ENCODE measurements at regions not wholly inside any gene's neighbourhood (a gene's known extent, or its start where the extent isn't known, plus 50 kb on each side); places are given as distances from the start of the nearest gene placed in this dataset.
A peak's percentile ranks its signal among the peaks of the same experiment; 100 is the strongest.

DNA sequence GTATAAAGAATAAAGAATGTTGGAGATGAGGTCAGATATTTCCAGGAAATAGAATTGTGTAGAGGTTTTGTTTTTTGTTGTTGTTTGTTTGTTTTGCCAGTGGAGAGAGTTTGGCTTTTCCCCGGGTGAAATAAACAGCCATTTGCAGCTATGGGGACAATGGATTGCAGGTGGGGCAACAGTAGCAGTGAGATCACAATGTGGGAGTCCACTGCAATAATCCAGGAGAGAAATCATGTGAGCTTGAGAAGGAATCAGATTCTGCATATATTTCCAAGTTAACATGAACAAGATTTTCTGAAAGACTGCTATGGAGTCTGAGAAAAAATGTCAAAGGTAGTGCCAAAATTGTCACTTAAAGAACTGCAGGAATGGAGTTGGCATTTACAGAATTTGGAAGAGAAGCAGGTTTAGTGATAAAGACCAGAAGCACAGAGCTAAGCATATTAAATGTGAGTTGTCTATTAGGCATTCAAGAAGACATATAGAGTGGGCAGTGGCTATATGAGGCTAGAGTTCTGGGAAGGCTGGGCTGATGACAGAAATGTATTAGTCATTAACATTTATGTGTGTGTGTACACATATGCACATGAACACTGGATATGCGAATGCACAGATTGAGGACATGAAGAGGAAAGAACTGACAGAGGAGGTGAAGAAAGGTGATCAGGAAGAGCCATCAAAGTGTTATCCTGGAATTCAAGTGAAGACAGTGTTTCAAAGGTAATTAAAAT lies 729.6 kb upstream of the PTBP2 start:
- ATAC-seq (no peak), DNase-seq (ENCODE audit: low spot score) (no peak)
- intact Hi-C loops (cut with DNase I), result no loop called here

DNA sequence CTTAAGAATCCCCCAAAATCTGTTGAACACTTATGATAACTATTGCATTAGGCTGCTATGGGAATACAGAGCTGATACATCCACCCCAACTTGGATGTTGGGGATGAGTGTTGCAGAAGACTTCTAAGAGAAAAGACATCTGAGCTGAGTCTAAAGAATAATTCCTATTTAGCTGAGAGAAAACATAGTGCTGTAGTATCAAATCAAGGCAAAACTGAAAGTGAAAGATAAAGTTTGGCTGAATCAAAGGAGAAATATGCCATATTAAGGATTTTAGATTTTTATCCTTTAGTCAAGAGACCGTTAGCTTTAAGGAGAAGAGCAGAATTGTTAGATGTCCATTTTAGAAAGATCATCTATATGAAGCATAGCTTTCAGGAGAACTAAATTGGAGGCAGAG lies 726.9 kb upstream of the PTBP2 start:
- DNase-seq (ENCODE audit: low spot score) (no peak), ATAC-seq (no peak)
- intact Hi-C loops (cut with DNase I), result no loop called here

DNA sequence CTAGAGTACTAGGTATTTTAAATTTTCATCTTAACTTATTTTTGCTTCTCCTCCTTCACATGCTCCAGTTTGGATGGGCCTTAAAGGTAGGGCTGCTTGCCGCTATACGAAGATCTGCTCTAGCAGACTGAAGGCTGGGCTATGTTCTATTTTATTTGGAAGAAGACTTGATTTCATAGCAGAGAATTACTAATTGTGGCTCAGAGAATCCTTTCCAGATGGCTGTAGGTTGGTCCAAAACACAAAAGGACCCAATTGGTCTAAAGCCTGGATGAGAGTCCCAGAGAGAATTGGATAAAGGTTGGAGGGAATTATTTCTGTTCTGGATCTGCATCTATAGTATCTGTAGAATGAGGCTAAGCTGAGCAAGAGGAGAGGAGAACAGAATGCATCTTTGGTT lies 719.4 kb upstream of the PTBP2 start:
- no peak for DNase-seq (ENCODE audit: low spot score)
- intact Hi-C loops (cut with DNase I), result no loop called here
- no peak for ATAC-seq

DNA sequence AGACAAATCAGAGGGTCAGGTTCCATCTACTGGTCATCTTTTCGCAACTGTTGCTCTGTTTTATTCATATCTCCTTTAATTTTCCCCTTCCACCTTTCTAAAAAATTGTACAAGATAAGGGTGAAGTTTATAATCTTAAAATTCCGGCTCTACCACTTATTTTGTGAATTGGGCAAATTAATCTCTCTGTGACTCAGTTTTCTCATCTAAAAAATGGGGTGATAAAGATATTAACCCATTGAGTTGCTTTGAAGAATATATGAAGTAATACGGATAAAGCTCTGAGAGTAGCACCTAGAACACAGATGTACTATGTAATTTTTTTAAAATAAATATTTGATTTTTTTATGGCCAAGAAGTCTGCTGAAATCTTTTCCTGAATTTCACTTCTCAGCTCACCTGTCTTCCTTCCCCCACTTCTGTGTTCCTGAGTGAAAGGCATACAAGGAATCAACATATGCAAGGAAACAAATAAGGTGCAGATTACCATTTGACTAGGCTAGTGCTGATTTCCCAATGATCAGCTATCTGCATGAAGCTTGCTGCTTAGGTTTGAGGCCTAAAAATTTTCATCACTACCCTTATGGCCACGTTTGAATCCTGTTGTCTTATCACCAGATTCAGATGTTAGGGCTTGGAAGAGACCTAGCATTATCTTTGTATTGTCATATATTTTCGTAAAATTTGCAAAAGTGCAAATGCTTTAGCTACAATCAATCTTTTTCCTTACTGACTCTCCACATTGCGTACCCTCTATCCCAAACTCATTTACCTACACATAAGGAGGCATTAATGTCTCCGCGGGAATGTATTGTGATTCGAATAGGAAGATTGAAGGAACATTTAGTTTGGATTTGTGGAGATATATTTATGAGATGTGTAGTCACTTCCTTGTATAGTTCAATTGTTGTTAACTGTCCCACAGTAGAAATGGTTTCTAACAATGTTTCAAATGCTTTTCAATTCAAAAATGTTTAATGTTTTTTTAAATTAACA lies 718.3 kb upstream of the PTBP2 start:
- no peak for ATAC-seq
- intact Hi-C loops (cut with DNase I), result no loop called here
- no peak for DNase-seq (ENCODE audit: low spot score)

DNA sequence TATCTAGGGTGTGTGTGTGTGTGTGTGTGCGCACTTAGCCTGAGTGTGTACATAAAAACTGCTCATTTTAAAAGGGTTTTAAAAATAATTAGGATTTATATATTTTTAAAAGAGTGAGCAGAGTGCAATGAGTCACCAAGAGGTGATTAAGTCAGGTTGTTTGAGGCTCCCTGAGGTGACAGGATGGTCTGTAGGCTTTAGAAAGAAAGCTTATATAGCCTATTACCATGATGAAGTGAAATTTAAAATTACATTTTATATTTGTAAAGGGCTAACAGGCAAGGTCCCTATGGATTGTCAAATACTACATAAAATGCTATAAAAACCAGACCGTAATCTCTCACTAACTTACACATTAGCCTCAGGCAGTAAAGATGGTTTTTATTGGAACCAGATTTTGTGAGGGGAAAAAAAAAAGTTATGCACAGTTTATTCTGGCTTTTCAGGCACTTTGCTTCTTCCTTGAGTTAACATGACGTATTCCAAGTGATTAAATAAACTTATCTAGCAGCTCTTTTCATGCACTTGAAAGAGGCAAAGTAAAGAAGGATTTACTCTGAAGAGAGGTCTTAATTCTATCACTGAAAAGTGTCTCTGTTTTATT lies 711.7 kb upstream of the PTBP2 start:
- no peak for DNase-seq (ENCODE audit: low spot score)
- ATAC-seq, result no peak
- intact Hi-C loops (cut with DNase I), result no loop called here

DNA sequence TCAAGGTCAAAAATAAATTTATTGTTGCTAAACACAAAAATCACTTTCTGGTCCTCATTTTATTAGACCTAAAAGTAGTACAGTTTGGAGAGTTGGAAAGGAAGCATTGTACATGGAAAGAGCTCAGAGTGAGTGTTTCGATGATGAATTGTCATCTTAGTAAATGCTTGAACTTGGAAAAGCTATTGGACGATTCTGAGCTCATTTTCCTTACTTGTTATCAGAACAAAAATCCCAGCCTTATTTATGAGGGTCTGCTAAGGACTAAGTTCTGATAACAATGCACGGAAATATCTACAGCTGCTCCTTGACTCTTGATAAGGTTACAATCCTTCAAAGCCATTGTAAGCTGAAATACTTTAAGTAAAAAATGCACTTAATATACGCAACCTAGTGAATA lies 710.0 kb upstream of the PTBP2 start:
- intact Hi-C loops (cut with DNase I), result no loop called here
- no peak for ATAC-seq
- no peak for DNase-seq (ENCODE audit: low spot score)

DNA sequence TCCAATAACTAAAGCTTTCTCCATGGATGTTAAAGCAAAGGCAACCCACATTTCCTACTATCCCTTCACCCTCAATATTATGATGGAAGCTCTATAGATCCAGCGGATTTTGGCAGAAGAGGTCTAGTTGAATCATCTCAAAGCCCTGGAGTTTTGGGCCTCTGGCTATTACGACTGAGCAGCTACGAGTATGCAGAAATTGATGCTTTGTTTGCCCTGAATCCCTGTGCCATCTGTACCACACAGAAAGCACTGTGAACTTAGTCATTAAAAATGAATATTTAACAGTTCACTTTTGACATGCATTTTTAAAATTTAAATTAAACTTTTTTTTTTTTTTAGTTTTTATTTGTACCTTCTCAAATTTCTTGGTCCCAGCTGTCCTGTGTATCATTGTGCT lies 705.4 kb upstream of the PTBP2 start:
- no peak for ATAC-seq
- intact Hi-C loops (cut with DNase I), result no loop called here

DNA sequence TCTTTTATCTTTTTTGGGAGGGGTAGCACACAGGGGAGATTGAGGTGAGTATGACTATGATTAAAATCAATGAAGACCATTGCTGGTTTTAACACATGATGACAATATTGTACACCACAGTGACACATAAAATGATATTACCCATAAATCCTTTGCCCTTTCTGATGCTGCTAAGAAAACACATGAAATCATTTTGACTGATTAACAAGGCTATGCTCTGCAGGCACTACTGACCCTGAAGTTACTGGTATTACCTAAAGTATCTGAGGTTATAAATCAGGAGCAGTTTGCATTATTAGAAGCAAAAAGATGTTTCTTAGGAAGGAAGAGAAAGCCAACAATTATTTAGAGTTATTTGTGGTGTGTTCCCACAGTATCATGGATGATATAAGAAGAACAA lies 701.2 kb upstream of the PTBP2 start:
- DNase-seq (ENCODE audit: low spot score), result no peak
- intact Hi-C loops (cut with DNase I), result no loop called here
- ATAC-seq, result no peak

More for the DNA sequence above, 705.4 kb upstream of the PTBP2 start:
- DNase-seq (ENCODE audit: low spot score), result no peak

DNA sequence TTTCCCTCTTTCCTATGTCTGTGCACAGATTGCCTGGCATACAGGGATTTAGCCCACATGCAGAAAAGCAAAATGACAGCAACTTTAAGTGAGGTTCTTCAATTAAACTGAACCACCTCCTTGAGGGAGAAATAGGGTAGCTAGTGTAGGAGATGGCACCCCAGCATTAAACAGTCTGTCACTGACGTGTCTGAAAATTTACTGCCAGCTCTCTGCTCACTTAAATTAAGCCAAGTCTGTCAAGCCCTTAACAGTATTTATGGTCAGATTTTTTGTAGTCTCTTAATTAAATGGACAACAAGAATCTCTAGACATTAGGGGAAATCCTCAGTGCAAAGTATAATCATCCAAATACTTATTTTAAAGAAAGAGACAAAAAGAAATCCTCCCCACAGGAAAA lies 696.5 kb upstream of the PTBP2 start:
- ATAC-seq, result no peak
- intact Hi-C loops (cut with DNase I), result no loop called here

DNA sequence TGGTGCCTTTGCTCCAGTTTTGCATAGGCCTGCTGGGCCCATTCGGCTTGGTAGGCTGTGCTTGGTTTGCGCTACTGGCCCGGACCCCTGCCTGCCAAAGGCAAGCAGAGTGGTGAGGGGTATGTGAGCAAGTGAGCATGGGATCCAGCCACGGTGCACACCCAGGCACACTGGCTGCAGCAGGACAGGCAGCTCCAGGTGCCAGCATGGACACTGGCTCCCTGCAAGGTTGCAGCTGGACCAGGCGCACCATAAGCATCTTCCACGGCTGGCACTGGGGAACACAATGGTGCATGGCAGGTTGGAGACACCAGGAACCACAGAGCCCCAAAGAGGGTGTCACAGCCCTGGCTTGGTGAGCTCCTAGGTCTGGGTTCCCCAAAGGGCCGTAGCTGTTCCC lies 693.5 kb upstream of the PTBP2 start:
- no peak for DNase-seq (ENCODE audit: low spot score)
- peak; percentile 17 for ATAC-seq
- intact Hi-C loops (cut with DNase I), result no loop called here

More for the DNA sequence above, 696.5 kb upstream of the PTBP2 start:
- DNase-seq (ENCODE audit: low spot score), result no peak

DNA sequence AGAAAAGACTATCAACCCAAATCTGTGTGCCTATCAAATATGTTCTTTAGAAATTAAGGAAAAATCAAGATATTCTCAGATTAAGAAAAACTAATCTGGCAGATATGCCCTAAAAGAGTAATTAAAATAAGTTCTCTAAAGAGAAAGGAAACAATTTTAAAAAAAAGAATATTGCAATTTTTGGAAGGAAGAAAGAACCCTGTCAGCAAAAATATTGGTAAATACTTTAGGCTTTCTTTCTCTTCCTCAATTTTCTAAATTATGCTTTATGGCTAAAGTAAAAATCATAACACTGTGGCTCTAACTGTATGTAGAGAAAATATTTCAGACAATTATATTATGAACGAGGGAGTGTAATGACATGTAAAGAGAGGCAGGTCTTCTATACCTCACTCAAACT lies 691.3 kb upstream of the PTBP2 start:
- intact Hi-C loops (cut with DNase I), result no loop called here
- DNase-seq (ENCODE audit: low spot score), result no peak
- ATAC-seq, result no peak

DNA sequence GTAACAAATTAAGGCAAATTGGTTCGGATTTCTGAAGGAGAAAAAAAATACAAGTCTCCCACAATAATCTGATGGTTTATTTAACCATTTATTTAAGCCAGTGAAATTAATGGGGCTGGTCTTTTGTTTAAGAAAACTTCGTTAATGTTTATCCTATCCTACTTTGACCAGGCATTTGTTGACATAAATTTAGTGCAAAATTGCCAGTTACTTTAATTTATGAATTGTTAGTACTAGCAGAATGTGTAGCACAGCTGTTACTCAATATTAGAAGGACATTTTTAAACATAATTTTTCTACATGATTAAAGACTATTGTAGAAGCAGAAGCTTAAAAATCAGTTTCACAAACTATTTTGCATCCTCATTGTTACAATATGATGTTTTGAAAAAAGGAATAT lies 687.6 kb upstream of the PTBP2 start:
- intact Hi-C loops (cut with DNase I), result no loop called here
- ATAC-seq (no peak), DNase-seq (ENCODE audit: low spot score) (no peak)

DNA sequence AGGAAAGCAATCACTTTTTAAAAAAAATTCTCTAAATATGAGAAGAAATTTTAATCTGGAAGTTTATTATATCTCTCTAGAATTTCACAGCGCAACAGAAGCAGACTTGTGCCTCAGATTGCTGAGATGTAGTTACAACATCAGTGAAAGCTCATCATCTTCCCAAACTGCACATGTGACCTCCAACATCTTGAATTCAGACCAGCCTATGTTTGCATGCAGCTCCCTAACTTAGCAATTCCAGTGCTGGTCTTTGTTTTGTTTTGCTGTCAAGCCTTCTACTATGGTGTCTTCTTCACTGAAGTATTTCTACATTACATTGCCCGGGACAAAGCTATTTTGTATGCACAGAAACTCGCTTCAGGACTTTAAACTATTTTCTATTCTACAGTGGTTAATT lies 684.8 kb upstream of the PTBP2 start:
- no peak for ATAC-seq
- no peak for DNase-seq (ENCODE audit: low spot score)
- intact Hi-C loops (cut with DNase I), result no loop called here

DNA sequence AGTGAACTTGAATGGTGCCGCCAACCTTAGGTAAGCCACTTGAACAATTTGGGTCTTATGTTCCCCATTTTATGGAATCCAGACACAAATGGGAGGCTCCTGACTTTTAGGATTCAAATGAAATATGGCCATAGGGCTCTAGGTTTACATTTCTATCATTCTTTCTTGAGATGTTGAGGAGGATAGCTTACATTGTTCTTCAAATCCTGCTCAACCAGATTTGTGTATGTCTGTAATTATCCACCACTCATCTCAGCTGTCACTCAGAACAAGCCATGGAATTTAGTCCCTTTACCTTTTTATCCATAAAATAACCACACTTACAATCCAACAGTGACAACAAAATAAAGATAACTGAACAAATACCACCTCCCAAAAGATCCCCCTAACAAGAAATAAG lies 682.9 kb upstream of the PTBP2 start:
- intact Hi-C loops (cut with DNase I), result no loop called here
- ATAC-seq, result no peak
- DNase-seq (ENCODE audit: low spot score), result no peak

DNA sequence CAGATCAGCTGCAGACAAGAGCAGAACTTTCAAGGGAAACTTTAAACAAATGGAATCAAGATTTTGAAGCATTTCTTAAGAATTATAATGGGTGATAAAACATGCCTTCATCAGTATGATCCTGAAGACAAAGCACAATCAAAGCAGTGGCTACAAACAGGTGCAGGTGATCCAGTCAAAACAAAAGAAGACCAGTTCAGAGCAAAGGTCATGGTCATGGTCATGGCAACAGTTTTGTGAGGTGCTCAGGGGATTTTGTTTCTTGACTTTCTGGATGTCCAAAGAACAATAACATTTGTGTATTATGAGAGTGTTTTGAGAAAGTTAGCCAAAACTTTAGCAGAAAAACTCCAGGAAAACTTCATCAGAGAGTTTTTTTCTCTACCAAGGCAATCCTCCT lies 681.7 kb upstream of the PTBP2 start:
- DNase-seq (ENCODE audit: low spot score) (no peak), ATAC-seq (no peak)
- intact Hi-C loops (cut with DNase I), result no loop called here

DNA sequence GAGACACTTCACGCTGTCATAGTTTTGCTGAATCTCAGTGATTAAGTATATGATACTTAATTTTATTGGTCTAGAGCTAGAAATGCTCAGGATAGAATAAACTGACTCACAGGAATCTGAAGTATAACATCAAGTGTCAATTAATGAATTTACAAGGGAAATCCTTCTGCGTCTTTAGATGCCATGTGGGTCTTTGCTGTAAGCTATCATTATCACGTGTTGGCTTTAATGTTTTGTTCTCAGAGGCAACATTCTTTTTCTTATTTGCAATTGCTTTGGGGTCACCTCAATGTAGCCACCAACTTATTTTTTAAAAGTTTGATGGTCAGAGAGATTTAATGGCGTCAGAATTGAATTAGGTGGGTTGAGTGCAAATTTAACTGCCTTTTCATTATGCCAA lies 680.1 kb upstream of the PTBP2 start:
- ATAC-seq (no peak), DNase-seq (ENCODE audit: low spot score) (no peak)
- intact Hi-C loops (cut with DNase I), result no loop called here

DNA sequence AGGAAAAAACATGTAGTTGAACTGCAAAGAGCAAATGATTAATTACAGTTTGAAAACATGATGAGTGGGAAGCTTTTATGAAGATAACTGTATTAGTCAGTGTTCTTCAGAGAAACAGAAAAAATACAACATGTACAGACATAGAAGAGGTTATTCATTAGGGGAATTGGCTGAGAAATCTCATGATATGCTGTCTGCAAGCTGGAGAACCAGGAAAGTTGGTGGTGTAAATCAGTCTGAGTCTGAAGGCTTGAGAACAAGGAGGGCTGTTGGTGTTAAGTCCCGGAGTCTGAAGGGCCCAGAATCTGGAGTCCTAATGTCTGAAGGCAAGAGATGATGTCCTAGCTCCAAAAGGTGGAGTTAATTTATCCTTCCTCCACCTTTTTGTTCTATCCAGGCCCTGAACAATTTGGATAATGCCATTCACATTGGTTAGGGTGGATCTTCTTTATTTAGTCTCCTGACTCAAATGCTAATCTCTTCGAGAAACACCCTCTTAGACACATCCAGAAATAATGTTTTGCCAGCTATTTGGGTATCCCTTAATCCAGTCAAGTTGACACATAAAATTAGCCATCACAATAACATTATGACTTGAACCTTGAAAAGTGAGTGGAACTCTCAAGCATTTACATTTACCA lies 672.9 kb upstream of the PTBP2 start:
- DNase-seq (ENCODE audit: low spot score) (no peak), ATAC-seq (no peak)
- intact Hi-C loops (cut with DNase I), result no loop called here

DNA sequence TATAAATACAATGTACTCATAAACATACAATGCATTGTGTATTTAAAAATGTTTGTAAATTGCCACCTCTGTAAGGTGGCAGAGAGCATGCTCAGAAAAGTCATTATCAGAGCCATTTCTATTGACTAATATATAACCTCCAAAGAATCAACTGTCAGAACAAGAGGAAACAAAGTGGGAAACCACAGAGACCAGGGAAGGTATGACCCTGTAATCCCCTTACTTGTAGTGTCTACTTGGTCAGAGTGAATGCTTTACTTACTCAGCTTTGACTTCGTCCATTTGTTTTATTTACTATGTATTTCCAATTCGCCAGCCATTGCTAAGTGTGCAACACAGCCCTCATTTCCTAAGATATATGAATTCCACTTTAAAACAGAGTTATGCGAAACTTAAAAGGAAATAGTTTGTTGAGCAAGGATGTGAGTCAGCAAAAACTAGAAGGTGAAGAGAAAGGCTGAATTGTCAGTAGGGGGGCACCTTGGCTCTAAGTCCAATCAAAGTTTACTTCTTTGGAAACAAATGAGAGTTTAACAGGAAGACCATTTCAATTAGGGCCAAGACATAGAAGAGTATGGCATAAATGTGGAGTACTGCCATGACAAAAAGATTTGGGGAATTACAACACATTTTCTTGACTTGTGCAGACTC lies 671.7 kb upstream of the PTBP2 start:
- no peak for DNase-seq (ENCODE audit: low spot score)
- no peak for ATAC-seq
- intact Hi-C loops (cut with DNase I), result no loop called here

DNA sequence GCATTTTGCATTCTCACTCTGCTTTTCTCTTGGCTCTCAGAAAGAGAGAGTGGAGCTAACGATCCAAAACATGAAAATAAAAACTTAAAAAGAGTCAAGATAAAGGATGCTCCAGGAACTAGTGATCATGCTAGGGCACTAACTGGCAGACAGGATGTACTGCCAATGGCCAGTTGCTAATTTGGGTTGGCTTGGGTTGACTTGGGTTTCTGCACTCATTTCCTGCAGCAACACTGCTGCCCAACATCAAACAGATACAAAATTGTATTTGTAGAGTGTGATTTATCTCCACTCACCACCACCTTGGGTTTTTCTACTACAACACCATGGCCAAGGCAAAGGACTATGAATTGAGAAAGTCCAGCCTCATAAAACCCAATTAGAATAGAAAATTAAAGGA lies 662.3 kb upstream of the PTBP2 start:
- DNase-seq (ENCODE audit: low spot score) (no peak), ATAC-seq (no peak)
- intact Hi-C loops (cut with DNase I), result no loop called here
